HG03064 (cell line): ENCODE measurements at regions not wholly inside any gene's neighbourhood (a gene's known extent, or its start where the extent isn't known, plus 50 kb on each side); places are given as distances from the start of the nearest gene placed in this dataset.

Experiments
- ATAC-seq: cut with Tn5 transposase; IDR thresholded peaks from one replicate; pipeline ENCODE4 v1.9.1; 2021; ENCODE audit warnings: low read depth; ENCODE audit not compliant: unreplicated experiment

- ATAC-seq = no peak
Measured at GRCh38 chr6:91534614-91535013, 947.7 kb upstream of the MAP3K7 start.

DNA sequence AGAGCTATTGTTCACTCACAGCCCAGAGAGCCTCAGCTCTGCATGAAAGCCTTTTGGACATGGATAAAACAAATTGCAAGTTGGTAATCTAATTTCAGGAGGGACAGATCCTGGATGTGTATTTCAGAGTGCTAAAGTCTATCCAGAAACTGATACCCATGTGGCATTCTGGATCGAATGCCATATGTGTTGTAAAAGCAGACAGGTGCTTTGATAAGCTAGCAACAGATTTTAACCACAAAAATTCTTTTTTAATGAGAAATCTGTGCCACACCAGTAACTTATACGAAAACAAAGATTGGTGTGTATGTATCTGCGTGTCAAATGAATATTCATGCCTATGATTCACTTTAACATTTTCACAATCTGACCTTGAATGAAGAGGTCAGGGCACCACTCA lies 936.6 kb upstream of the MAP3K7 start:
- no peak for ATAC-seq

GRCh38 chr6:91521999-91522398 lies 935.1 kb upstream of the MAP3K7 start:
- no peak for ATAC-seq

GRCh38 chr6:91509711-91510110 lies 922.8 kb upstream of the MAP3K7 start:
- ATAC-seq = no peak

GRCh38 chr6:91509039-91509438 lies 922.2 kb upstream of the MAP3K7 start:
- no peak for ATAC-seq

- no peak for ATAC-seq
Measured at GRCh38 chr6:91506509-91506908, 919.6 kb upstream of the MAP3K7 start.

DNA sequence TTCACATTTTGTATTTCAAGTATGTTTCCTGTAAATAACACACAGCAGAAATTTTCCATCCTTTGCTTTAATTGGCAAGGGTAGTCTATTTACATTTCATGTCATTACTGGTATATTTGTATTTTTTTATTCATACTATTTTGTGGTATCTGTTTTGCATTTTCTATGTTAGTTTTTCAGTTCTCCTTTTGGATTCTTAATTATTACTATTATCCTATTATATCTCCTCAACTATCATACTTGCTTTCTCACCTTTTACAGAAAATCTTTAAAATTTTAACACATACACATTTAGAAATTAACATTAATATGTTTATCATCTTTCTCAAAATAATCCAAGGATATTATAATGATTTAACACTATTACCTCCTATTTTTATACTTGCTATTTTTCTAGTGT lies 918.3 kb upstream of the MAP3K7 start:
- no peak for ATAC-seq

- no peak for ATAC-seq
Measured at GRCh38 chr6:91501930-91502329, 915.1 kb upstream of the MAP3K7 start.

DNA sequence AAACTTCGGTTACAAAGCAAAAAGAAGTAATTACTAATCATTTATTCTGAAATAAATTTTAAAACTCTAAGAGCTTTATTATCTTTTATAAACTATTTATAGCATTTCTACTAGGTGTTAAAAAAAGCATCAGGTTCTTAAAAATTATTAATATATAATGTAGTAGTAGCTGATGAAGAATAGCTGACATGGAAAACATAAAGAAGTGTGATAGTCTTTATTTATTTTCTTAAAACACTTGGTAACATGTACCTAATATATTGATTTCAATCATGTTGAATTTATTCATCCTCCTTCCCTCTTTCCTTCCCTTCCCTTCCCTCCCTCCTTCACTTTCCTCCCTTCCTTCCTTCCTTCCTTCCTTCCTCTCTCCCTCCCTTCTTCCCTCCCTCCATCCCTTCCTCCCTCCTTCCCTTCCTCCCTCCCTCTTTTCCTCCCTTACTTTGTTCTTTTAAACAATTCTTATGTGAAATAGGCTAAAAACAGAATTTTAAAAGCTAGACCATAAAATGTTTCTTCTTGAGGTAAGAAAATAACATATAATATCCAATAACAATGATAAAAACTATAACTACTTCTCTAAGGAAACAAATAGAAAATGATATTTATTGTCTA lies 913.9 kb upstream of the MAP3K7 start:
- no peak for ATAC-seq

DNA sequence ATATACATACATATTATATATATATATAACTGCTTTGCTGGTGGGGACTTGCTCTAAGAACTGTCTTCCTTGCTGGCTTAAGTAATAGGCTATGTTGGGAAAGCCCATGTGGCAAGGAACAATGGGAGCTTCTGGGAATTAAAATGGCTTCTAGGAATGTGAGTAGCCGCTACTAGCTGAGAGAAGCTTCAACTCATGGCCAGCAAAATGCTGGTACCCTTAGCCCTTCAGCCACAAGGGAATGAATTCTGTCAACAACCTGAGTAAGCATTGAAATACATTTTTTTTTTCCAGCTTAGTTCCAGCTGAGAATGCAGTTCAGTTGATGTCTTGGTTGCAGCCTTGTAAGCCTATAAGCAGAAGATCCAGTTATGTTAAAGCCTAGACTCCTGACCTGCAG lies 911.7 kb upstream of the MAP3K7 start:
- ATAC-seq = no peak

GRCh38 chr6:91497770-91498169 lies 910.9 kb upstream of the MAP3K7 start:
- no peak for ATAC-seq

- no peak for ATAC-seq
Measured at GRCh38 chr6:91490671-91491301, 903.9 kb upstream of the MAP3K7 start.

- no peak for ATAC-seq
Measured at GRCh38 chr6:91487696-91488392, 901.0 kb upstream of the MAP3K7 start.

GRCh38 chr6:91486200-91486599 lies 899.3 kb upstream of the MAP3K7 start:
- ATAC-seq = no peak

- no peak for ATAC-seq
Measured at GRCh38 chr6:91485047-91485446, 898.2 kb upstream of the MAP3K7 start.

- ATAC-seq = no peak
Measured at GRCh38 chr6:91483415-91484105, 896.7 kb upstream of the MAP3K7 start.

DNA sequence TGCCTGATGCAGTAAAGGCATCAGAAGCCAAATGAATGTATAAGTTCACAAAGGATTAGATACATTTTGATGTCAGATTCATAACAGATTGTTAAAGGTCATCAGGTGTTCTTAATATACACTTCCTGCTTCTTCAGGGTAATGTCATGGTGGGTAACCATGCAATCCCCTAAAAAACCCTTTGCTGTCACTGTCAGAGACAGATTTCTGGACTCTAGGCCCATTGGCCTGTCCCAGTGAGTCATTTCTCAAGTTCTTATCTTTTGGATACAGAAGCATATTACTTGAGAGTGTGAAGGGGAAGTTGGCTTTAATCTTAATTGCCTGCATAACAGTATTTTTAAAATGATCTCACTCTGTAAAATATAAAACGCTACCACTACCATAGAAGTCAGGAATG lies 895.6 kb upstream of the MAP3K7 start:
- ATAC-seq = peak; percentile 60

DNA sequence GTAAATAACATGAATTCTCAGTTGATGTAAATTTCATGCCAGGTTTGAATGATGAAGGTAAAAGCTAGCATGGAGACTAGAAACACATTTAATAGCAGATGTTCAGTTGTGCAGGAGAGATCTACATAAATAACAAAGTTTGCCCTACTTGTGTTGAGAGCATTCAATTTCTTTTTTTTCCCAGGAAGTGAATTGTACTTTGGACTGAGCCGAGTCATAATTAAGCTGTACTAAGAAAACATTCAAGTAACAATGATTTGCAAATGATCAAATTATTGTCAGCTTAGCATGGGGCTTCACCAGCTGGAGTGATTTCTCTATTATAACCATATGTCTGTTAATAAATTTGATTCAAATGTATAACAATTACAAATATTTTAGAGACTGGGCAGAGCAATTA lies 893.5 kb upstream of the MAP3K7 start:
- ATAC-seq = no peak

DNA sequence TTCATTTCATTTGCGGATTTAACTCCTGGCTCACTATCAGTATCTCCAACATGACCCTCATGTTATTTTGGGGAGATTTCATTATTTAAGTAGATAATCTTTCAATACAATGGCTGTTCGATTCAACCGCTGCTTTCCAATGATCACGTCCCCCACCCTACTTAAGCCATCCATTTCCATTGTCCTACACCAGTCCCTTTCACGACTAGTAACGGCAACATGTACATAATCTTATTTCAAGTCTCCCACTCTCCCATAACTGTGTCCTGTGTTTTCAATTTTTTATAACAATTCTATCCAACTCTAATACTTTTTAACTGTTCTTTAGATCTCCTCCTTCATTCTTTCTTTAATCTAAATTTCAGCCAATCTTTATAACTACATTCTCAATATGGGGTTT lies 890.8 kb upstream of the MAP3K7 start:
- ATAC-seq = no peak

DNA sequence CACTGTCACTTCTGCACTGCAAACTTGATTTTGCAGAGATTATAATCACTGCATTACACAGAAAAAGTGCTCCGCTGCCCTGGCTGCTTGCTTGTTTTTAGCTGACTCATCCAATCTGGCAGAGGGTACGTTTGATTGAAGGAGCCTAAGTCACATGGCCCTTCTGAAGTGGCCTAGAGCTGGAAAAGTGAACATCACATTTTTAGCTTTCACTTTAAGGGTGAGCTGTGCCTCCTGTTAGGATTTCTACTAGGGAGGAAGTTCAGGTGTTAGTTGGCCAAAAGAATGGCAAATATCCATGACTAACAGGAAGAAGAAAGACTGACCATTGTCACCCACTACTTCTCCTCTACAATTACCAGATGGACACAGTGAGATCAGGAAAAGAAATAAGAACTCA lies 889.1 kb upstream of the MAP3K7 start:
- ATAC-seq = no peak

- no peak for ATAC-seq
Measured at GRCh38 chr6:91465393-91465792, 878.5 kb upstream of the MAP3K7 start.

DNA sequence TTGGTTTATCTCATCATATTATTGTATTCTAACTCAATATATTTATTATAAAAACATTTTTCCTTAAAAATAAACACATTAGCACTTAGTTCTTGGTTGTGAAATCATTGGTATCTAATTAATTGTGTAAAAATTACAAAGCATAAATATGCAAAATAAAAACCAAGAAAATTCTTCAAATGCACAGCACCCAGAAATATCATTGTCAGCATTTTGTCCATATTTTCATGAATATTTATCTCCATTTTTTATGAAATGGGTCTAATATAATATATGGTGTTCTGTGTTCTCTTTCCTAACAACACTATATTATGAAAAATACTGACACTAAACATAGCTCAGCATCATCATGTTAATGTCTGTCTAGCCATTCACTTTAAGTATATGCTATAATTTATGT lies 877.8 kb upstream of the MAP3K7 start:
- no peak for ATAC-seq
